HG02973 (cell line): ENCODE measurements at regions not wholly inside any gene's neighbourhood (a gene's known extent, or its start where the extent isn't known, plus 50 kb on each side); places are given as distances from the start of the nearest gene placed in this dataset.

Experiments used
- ATAC-seq: cut with Tn5 transposase; IDR thresholded peaks from one replicate; pipeline ENCODE4 v1.9.1; 2021; ENCODE audit warnings: moderate library complexity; ENCODE audit not compliant: unreplicated experiment

DNA sequence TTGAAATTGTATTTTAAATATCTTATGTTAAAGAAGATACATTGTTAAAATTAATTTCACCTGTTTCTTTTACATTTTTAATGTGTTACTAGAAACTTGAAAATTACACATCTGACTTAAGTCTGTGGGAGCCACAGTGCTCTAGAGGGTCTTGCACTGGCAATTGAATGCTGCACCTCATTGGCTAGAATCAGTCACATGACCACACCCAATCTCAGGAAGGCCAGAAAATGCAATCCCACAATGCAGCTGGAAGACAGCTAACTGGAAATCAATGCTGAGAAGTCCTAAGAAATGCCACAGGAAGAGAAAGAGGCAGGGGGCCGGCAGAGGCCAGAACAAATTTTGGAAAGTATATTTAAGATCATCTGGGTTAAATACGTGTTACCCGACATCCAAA, 189.2 kb upstream of the POU3F3 start:
- no peak for ATAC-seq

DNA sequence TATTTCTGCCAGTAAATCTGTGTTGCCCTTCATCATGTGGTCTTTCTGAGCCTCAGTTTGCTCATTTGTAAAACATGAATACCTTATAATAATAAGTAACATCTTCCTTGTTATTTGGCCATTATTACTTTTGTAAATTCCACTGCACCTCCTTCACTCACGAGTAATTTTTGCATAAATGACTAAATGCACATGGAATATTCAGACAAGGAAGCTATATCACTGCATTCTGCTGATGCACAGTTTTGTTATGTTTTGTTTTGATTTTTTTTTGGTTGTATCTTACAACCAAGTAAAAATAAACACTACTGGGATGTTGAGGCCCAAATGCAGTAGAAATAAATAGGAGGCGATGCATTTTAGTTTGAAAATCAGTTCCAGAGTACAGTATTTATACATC, 185.3 kb upstream of the POU3F3 start:
- no peak for ATAC-seq

DNA sequence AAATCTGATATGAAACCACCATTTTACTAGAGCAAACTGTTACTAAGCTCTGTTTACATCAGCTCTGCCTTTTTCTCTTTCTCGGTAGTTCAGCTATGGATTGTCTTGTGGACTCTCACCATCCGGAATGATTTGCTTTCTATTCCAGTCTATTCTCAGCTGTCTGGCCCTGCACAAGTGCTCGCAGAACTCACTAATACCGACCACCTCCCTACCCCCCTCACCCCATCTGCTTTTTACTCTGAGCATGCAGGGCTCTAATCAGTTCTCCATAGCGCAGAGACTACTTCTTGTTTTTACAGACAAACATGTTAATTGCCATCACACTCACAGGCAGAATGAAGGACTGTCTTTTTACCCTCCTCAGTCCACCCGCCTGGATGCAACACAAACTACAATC, 180.7 kb upstream of the POU3F3 start:
- ATAC-seq, result no peak

DNA sequence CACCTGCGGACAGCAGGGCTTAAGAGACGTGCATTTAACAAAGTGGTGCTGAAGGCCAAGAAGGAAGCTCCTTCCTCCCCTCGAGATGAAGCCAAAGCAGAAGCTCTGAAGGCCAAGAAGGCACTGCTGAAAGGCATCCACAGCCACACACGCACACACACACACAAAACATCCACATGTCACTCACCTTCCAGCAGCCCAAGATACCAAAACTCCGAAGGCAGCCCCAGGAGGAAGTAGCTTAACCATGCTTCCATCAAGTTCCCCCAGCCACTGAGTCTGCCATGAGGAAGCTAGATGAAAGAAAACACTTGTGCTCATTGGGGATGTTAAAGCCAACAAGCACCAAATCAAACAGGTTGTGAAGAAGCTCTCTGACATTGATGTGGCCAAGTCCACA, 175.7 kb upstream of the POU3F3 start:
- no peak for ATAC-seq

DNA sequence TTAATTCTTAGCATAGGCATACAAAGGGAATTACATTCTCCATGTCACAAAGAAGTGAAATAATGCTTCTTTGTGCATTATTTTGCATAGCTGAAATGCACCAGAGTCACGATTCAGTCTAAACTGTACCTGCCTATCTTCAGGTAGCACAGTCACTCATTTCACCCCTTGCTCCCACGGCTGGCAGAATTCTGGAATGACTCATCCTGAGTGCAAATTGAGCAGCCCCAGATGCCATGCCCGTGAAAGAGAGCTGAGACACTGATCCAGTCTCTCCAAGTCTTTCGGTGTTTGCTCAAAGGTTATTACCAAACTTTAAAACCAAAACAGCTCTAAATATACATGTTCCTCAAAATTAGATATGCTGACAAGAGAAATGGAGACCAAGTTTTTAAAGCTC, 168.3 kb upstream of the POU3F3 start:
- ATAC-seq, result no peak

DNA sequence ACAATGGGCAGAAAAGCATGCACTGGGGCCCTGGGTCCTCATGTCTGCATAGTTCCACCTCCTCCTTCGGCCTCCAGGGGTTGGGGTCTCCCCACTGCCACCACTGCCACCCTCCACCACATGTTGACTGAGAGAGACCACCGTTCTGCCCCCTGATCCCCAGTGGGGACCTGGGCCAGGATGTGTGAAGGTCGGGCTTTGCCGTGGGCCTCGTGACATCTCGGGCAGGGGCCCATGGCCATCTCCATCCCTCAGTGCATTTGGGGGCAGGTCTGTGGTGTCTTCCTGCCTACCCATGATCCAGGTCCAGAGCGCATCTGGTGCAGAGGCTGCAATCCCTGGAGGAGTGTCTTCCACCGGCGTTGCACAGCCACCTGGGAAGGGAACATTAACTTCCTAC, 166.8 kb upstream of the POU3F3 start:
- no peak for ATAC-seq

DNA sequence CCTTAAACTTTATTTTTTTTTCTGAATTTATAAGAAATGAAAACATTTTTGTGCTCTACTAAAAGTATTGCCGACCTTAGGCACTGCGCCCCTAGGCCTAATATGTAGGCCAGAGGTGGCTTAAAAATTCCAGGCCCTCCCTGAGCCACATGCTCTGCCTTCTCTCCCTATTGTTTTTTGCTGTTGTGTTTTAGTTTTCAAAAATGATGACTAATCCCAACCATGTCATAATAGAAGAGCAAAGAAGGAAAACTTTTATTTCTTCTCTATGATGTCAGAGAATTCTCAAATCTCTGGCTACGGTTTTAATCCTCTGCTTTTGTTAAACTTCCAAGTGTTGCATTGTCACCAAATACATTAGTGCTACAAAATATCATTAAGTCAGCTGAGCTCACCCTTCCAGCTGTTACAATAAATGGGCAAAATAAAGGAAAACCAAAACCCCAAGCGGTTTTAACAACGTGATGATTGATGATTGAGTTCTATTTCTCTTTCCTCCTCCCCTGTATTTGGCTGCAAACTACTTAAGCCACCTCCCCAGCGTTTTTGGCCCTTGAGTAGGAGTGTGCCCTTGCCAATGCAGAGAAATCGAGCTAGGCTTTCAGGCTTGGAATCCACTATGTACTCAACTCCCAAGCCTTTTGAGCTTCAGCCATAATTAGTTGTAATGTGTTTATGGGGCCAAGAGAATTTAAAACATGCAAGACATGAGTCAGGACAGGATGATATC, 163.5 kb upstream of the POU3F3 start:
- no peak for ATAC-seq

DNA sequence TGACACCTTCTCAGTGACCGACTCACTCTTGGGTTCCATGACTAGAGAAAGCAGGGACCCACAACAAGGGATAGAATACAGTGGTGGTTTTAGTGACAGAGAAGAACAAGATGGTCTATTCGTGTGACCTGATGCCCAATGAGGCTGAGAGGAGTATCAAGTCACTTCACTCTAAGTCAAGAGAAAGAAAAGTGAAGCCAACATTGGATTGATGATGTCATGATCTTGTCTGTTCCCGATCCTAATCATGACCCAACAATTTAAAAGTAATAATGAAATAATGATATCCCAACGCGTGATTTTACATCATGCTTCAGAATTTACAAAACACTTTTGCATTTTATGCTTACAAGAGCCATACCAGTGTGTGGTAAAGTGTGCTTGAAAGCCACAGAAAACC, 155.6 kb upstream of the POU3F3 start:
- ATAC-seq, result no peak

DNA sequence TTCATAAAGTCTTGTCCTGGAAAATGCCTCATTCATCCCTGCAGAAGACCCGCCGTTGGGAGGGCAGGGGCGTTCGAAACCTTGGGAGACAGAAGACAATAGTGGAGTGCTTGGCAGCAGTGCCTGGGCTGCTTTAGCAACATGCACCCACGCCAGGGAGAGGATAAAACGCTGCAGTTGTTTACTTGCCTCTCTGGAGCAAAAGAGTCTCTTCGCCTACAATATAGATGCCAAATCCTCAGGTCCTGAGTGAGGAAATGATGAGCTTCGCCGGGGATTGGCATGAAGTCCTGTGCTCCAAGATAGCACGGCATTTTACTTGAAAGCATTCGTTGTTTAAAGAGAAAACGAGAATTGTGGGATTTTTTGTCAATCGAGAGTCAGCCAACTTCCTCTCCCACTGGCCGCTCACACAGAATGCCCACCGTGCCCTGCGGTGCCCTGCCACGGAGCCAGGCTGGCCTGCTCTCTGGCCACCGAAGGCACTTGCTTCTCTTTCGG, 152.5 kb upstream of the POU3F3 start:
- ATAC-seq, result no peak

DNA sequence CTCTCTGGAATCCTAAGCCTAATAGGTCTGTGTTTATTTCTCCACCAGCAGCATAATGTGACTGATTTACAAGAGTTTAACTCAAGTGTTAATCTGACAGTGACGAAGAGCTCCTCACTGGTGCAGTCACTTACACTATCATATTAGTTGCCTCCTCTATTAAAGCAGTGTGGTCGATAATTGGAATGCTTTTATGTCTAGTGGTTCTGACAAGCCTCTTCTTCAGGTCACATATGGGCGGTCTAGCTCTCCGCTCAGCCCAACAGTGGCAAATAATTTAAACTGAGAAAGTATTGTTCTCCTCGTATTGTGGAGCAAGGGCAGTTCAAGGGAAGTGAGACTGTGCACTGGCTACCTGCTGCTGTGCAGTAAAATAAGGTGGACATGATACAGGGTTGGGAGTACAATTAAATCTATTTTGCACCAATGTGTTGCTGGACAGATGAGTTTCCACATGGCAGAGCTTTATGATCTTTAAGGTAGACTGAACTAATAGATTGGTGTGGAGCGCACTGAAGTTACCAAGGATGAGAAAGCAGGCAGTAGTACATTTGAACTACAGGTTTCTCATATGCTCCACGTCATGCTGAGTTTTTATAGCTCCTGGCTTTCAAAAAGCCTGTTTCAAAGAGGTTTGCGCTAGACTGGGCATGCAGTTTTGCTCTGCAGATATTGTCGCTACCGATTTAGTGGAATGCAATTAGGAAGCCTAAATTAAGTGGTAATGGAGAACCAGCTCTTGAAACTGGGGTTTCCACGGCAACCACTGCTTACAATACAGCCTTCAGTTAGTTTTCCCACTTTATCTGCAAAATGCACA, 151.7 kb upstream of the POU3F3 start:
- ATAC-seq, result no peak

DNA sequence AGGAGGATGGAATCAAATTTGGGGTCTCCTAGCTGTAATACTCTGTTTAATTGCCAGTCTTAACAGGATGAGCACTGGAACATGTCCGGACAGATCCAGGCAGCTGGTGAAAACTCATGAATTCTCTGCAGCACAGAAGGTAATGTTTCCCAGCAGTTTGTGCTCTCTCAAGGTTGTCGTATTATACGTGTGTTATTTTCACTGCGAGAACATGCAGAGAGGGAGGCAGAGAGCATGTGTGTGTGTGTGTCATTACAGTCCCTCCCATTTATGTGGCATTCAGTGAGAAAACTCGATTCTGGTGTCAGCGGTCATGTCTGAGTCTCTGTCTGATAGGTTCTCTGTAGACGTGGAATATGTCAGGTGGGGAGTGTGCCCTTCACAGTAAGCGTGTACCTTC, 150.2 kb upstream of the POU3F3 start:
- ATAC-seq, result no peak

DNA sequence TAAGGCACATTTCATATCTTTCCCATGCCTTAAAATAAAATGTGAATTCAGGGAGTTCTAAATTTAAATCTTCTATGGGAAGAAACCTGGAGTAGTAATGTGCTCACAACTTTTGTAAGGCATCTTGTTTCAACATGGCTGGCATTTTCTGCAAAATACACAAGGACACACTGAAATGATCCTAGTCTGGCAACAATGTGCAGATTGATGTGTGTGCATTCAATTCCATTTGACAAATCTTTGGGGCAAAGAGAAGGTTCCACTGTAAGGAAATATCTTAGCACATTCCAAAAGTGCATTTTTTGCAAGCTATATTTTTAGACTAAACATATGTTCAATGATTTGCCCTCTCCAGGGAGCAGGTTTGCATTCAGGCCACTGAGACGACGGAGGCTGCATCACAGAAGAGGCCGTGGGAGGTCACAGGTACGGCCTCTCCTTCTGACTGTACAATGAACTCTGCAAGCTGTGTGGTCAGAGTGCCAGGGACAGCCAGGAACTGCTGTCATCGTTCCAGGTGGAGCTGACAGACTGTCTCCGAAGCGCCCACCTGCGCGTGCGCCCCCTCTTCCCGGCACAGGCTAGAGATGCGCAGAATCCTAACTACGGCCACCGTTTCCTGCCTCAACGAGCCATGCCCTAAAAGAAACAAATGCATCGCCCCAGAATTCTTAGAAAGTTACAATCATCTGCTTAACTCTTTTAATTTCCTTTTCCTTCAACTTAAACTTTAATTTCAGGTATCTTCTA, 149.2 kb upstream of the POU3F3 start:
- ATAC-seq, result no peak

DNA sequence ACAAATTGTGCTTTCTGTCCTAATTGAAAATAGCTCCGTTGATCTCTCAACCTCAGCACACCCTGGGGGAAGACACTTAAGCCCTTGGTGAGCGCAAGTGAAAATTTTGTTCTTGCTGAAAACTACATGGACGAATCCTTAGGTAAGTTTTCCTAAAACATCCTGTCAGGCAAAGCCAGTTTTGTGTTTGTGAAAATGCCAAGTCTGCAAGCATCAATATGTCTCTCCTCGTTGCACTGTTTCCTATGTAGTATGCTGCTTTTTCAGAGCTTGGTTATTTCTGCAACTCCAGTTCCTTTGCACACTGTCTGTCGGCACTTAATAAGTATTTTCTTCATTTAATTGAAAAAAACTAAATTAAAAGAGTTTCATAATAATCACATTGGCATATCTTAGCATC, 146.9 kb upstream of the POU3F3 start:
- no peak for ATAC-seq

DNA sequence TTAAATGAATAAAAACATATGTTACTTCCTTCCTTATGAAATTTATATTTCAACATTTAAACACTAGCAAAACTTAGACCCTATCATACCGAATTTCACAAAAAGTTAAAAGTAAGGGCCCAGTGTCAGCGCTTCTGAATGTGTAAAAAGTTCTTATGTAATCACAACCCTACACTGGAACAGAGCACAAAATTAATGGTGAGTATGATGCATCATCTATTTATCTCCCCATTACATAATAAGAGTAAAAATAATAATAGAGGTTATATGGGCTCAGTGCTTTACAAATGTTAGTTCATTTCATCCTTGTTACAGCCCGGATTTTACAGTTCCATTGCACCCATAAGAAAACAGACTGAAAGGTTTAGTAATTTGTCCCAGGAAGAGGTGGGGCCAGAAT, 144.9 kb upstream of the POU3F3 start:
- no peak for ATAC-seq

DNA sequence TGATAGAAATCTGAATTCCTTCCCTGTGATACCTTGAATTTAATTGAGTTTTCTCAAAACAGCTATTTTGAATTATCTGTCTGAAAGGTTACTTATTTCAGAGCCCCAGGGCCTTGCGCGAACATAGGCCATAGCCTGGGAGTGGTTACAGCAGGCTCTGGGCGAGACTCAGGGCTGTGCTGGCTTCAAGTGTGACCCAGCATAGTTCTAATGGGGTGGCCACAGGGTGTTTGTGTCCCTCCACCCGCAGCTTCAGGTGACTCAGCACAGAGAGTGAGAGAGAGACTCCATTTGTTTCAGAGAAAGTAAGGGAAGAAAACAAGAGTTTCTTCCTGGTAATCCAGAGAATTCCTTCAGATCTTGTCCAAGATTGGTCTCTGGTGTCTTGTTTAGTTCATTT, 137.9 kb upstream of the POU3F3 start:
- ATAC-seq, result no peak

DNA sequence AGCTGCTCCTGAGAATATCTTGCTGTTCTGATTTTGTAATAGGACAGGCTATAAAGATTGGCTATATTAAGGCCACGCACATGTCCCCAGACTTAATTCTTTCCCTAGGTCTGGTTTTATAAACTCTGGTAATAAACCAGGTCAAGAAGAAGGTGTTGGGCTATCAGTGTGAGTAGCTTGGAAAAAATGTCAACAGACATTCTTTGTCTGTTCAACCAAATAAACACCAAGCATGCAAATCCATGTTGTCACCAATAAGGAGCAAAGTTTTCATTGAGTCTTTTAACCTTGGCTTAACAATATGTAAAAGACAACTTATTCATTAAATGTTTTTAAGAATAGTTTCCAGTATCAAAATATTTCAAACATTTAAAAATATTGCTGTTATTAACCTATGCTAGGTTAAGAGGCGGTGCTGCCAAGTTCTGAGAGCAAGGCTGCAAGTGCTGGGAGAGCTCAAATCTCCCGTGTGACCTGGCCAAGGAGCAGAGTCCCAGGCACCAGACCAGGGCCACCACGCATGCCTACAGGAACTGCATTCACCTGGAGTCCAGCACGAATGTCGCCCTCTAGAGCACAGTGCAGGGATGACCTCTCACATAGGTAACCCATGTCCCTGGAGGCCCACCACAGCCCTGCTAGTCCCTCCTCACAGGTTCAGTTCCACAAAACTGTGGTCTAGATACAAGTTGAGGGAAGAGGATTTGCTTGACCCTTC, 120.5 kb upstream of the POU3F3 start:
- ATAC-seq, result peak; percentile 81

DNA sequence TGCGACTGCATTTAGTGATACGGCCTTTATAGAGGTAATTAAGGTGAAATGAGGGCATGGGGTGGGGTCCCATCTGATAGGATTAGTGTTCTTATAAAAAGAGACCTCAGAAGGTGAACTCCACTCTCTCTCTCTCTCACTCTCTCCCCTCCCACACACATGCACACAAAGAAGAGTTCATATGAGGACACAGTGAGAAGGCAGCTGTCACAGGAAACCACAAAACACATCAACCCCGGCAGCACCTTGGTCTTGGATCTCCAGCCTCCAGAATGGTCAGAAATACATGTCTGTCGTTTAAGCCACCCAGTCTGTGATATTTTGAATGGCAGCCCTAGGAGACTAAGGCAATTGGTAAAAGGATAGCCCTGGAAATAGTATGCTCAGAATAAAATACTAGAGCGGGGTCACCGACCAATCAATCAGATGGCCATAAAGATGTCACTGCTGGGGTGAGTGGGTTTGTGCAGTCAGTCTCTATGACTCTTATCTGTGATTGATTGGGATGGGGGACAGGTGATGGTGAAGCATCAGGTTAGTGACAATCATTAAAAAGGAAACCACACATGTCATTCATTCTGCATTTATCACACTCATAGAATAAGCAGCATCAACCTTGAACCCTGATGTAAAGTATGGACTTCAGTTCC, 118.9 kb upstream of the POU3F3 start:
- ATAC-seq, result no peak

DNA sequence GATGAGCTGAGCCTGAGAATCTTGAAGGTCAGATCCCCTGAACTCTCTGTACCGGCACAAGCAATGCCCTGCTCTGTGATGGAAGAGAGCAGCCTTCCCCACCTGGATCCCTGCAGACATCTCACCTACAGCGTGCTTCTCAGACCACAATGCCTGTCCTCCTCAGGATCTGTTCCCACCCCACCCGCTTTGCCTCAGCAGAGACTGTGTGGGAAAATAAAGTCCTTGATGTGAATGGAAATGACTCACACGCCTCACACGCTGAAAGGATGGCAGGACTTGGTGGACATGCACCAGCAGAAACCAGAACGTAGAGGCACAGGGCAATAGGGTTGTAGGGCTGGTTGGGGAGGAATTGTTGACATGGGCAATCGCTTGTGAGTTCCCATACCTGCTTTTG, 117.9 kb upstream of the POU3F3 start:
- no peak for ATAC-seq

DNA sequence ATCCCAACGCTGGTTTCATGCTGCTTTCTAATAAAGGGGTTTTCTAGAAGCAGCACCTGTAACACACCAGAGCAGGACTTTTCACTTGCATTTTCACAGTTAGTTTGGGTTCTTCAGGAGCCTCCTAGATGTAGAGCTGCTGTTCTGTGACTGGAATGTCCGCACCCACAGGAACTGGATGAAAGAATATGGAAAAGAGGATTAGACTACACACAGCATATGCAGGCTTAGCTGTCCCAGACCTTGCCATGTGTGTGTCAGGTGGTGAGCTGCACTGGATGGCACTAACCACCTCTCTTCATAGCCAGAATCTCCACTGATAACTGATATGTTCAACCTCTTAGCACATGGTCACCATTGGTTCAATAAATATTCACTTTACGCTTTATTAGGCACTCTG, 112.1 kb upstream of the POU3F3 start:
- ATAC-seq, result no peak

DNA sequence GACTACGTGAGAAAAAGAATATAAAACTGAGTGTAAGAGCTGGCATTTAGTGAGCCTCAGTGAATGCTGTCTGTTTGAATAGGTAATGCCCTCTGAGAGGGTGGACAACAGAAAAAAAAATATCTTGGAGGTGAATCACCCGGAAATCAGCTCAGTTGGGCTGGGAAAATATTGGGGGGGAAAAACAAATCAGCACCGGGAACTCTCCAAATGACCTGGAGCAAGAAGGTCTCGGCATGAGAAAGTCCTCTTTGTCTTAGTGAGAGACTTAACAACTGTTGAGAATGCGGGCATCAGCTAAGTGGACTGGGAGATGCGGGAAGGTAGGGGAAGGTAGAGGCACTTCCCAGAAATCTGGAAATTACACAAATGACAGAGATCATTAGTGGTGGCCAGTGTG, 109.4 kb upstream of the POU3F3 start:
- no peak for ATAC-seq

DNA sequence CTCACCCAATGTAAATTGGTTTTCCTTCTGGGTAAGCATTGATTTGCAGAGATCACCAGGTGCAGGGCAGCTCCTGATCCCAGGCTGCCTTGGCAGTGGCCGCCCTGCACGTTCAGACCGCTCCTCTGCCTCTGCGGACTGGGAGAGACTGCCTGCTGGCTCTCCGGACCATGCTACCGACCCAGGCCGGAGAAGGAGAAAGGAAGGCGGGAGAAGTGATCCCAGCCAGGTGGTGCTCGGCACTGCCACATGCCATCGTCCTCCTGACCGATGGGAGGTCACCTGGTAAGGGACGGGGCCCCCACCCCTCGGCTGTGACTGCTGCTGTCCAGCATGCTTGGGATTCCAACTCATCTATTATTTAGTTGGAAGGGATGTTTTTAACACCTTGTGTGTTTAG, 108.1 kb upstream of the POU3F3 start:
- ATAC-seq, result no peak
